H1 (cell line): ENCODE measurements at regions not wholly inside any gene's neighbourhood (a gene's known extent, or its start where the extent isn't known, plus 50 kb on each side); places are given as distances from the start of the nearest gene placed in this dataset.

ENCODE experiments used
- CTCF ChIA-PET: fragments of 300-600 bp; sonication (Branson Sonifier 250); formaldehyde crosslinking; loops from one replicate; lab custom pipeline; 2021; ENCODE audit not compliant: partially characterized antibody; lab: Charles Lee
- POLR2A ChIA-PET: fragments of 300-600 bp; sonication (Branson Sonifier 250); formaldehyde crosslinking; loops from one replicate; lab custom pipeline; 2021; ENCODE audit warnings: inconsistent platforms; ENCODE audit not compliant: partially characterized antibody; lab: Charles Lee
- DNase-seq, 2 experiments: peaks; one replicate each; pipeline versions ENCODE4 v3.0.0 to v3.0.0-alpha.2; 2010 to 2022; ENCODE audit warnings: low spot score in 2 of 2, low read depth in 1 of 2, mixed read lengths in 1 of 2
- FAIRE-seq: peaks from 2 replicates; lab custom pipeline; 2011; peaks lifted over from hg19 to GRCh38; lab: Jason Lieb, UNC
- H2AFZ ChIP-seq: 2 replicates; pipeline ENCODE4 v1.8.1; 2012; ENCODE audit warnings: low read length, inconsistent platforms
- H2AK5ac ChIP-seq: 2 replicates; pipeline ENCODE4 v1.6.1; 2013; ENCODE audit warnings: low read depth, low read length
- H2BK120ac ChIP-seq: replicated peaks from 2 replicates; pipeline ENCODE3; 2013; ENCODE audit warnings: low read depth, low read length, inconsistent platforms
- H2BK12ac ChIP-seq: 2 replicates; pipeline ENCODE4 v1.6.1; 2013; ENCODE audit warnings: low read depth, low read length
- H2BK15ac ChIP-seq: 2 replicates; pipeline ENCODE4 v1.6.1; 2013; ENCODE audit warnings: low read length
- H2BK20ac ChIP-seq: 2 replicates; pipeline ENCODE4 v1.6.1; 2013; ENCODE audit warnings: low read length
- H2BK5ac ChIP-seq: 2 replicates; pipeline ENCODE4 v1.6.1; 2013; ENCODE audit warnings: low read depth, low read length
- H3K14ac ChIP-seq: 2 replicates; pipeline ENCODE4 v1.6.1; 2013; ENCODE audit warnings: inconsistent platforms; ENCODE audit not compliant: insufficient read length
- H3K18ac ChIP-seq: 2 replicates; pipeline ENCODE4 v1.6.1; 2013; ENCODE audit warnings: low read length; ENCODE audit errors: extremely low read depth
- H3K23ac ChIP-seq: 2 replicates; pipeline ENCODE4 v1.6.1; 2013; ENCODE audit warnings: inconsistent platforms; ENCODE audit not compliant: insufficient read length
- H3K23me2 ChIP-seq: 2 replicates; pipeline ENCODE4 v1.6.1; 2013; ENCODE audit warnings: low read depth, low read length
- H3K27ac ChIP-seq: 2 replicates; pipeline ENCODE4 v1.6.1; 2011; ENCODE audit warnings: low read depth, low read length, inconsistent platforms
- H3K27me3 ChIP-seq, 4 experiments: replicated peaks in 1 of 4; 1 replicate in 1 of 4; 2 replicates in 3 of 4; pipeline versions ENCODE4 v1.6.1 to v1.8.1; 2011 to 2013; ENCODE audit warnings: low read length in 3 of 4, mild to moderate bottlenecking in 3 of 4, inconsistent platforms in 2 of 4, mixed read lengths in 2 of 4, moderate library complexity in 1 of 4; ENCODE audit not compliant: control insufficient read depth in 3 of 4, insufficient read depth in 3 of 4; ENCODE audit errors: extremely low read depth in 1 of 4
- H3K36me3 ChIP-seq, 4 experiments: 2 replicates each; pipeline versions ENCODE4 v1.6.1 to v1.8.1; 2011 to 2013; ENCODE audit warnings: mild to moderate bottlenecking in 4 of 4, low read length in 3 of 4, moderate library complexity in 2 of 4, control low read depth in 1 of 4, inconsistent platforms in 1 of 4; ENCODE audit not compliant: insufficient read depth in 4 of 4, control insufficient read depth in 2 of 4
- H3K4ac ChIP-seq: replicated peaks from 2 replicates; pipeline ENCODE3; 2013; ENCODE audit warnings: low read length, low read depth, mixed read lengths, inconsistent platforms; ENCODE audit not compliant: insufficient read length
- H3K4me1 ChIP-seq, 4 experiments: replicated peaks in 1 of 4; 1 replicate in 1 of 4; 2 replicates in 3 of 4; pipeline versions ENCODE4 v1.6.1 to v1.8.1; 2011 to 2013; ENCODE audit warnings: low read length in 3 of 4, inconsistent platforms in 2 of 4, mixed read lengths in 1 of 4; ENCODE audit not compliant: insufficient read depth in 4 of 4, control insufficient read depth in 3 of 4
- H3K4me2 ChIP-seq, 2 experiments: 2 replicates each; pipeline versions ENCODE4 v1.6.1 to v1.8.1; 2011 to 2013; ENCODE audit warnings: low read depth in 2 of 2, low read length in 2 of 2, control low read depth in 1 of 2, inconsistent platforms in 1 of 2, mild to moderate bottlenecking in 1 of 2; ENCODE audit not compliant: insufficient read depth in 1 of 2
- H3K4me3 ChIP-seq, 4 experiments: fragments of 200-600, 300-600 bp in 1 of 4; sonication (generic), shearing (Covaris generic), sonication (Bioruptor Twin) in 1 of 4; 2 replicates each; pipeline versions ENCODE4 v1.5.1 to v1.8.1; 2011 to 2016; ENCODE audit warnings: low read length in 4 of 4, low read depth in 3 of 4, control low read depth in 2 of 4, inconsistent platforms in 2 of 4, mild to moderate bottlenecking in 2 of 4, mixed read lengths in 1 of 4, moderate library complexity in 1 of 4; ENCODE audit not compliant: insufficient read depth in 2 of 4; ENCODE audit errors: extremely low read depth in 1 of 4
- H3K56ac ChIP-seq: replicated peaks from 2 replicates; pipeline ENCODE3; 2013; ENCODE audit warnings: low read depth, mild to moderate bottlenecking, mixed read lengths, low read length, inconsistent platforms; ENCODE audit not compliant: insufficient read length
- H3K79me1 ChIP-seq: 2 replicates; pipeline ENCODE4 v1.6.1; 2013; ENCODE audit warnings: low read depth, low read length, control low read depth
- H3K79me2 ChIP-seq, 2 experiments: 2 replicates each; pipeline versions ENCODE4 v1.6.1 to v1.8.1; 2012 to 2013; ENCODE audit warnings: low read length in 2 of 2, mild to moderate bottlenecking in 2 of 2, inconsistent platforms in 1 of 2; ENCODE audit not compliant: insufficient read depth in 2 of 2, control insufficient read depth in 1 of 2
- H3K9ac ChIP-seq, 4 experiments: replicated peaks in 1 of 4; 1 replicate in 1 of 4; 2 replicates in 3 of 4; pipeline versions ENCODE4 v1.6.1 to v1.8.1; 2011 to 2013; ENCODE audit warnings: low read depth in 3 of 4, low read length in 3 of 4, control low read depth in 2 of 4, mild to moderate bottlenecking in 2 of 4, moderate library complexity in 2 of 4, inconsistent platforms in 1 of 4; ENCODE audit errors: extremely low read depth in 1 of 4
- H3K9me3 ChIP-seq, 2 experiments: 2 replicates each; pipeline versions ENCODE4 v1.6.1 to v1.8.1; 2012 to 2013; ENCODE audit warnings: mild to moderate bottlenecking in 2 of 2, moderate library complexity in 2 of 2, control low read depth in 1 of 2, inconsistent platforms in 1 of 2, low read depth in 1 of 2, low read length in 1 of 2, mixed read lengths in 1 of 2; ENCODE audit not compliant: insufficient read depth in 2 of 2
- H4K20me1 ChIP-seq, 2 experiments: replicated peaks in 1 of 2; 2 replicates each; pipeline versions ENCODE3 to v1.8.1; 2011 to 2013; ENCODE audit warnings: inconsistent platforms in 2 of 2, low read length in 2 of 2, mild to moderate bottlenecking in 1 of 2; ENCODE audit not compliant: insufficient read depth in 2 of 2, control insufficient read depth in 1 of 2
- H4K5ac ChIP-seq: 2 replicates; pipeline ENCODE4 v1.6.1; 2013; ENCODE audit warnings: low read length, low read depth, mixed read lengths, inconsistent platforms; ENCODE audit not compliant: insufficient read length
- H4K8ac ChIP-seq: 2 replicates; pipeline ENCODE4 v1.8.0; 2013; ENCODE audit warnings: mild to moderate bottlenecking, moderate library complexity, low read length, inconsistent platforms; ENCODE audit not compliant: insufficient read depth; ENCODE audit errors: extremely low read depth
- H4K91ac ChIP-seq: replicated peaks from 2 replicates; pipeline ENCODE3; 2013; ENCODE audit warnings: low read length, mixed read lengths, inconsistent platforms; ENCODE audit not compliant: insufficient read length
- TBP ChIP-seq: IDR thresholded peaks from 2 replicates; pipeline ENCODE4 v1.6.1; 2011; ENCODE audit warnings: low read depth, low read length, improper control_type of control experiment
- WGBS, 2 experiments: shearing (Covaris generic) in 1 of 2; methylation state at CpG; one replicate each; pipeline versions ENCODE4 v1.1.6 to v1.1.7; 2013 to 2015; ENCODE audit warnings: low lambda C conversion rate in 2 of 2, mixed read lengths in 2 of 2, inconsistent platforms in 1 of 2, low coverage in 1 of 2, missing lambda C conversion rate in 1 of 2; ENCODE audit not compliant: insufficient replicate concordance in 2 of 2, insufficient coverage in 1 of 2, insufficient read length in 1 of 2; ENCODE audit errors: extremely low coverage in 1 of 2, missing lambda C conversion rate in 1 of 2; 5-methylcytosine and 5-hydroxymethylcytosine counted together
- TF ChIP-seq, protein P1 (sequence below), 3 experiments: IDR thresholded peaks; 1 replicate in 2 of 3; 2 replicates in 1 of 3; pipeline versions ENCODE4 v1.5.1 to v1.6.1; 2011; ENCODE audit warnings: low read length in 3 of 3, mild to moderate bottlenecking in 3 of 3, inconsistent platforms in 2 of 3, low read depth in 1 of 3, moderate library complexity in 1 of 3; ENCODE audit not compliant: insufficient read depth in 1 of 3; ENCODE audit errors: control extremely low read depth in 1 of 3

DNA sequence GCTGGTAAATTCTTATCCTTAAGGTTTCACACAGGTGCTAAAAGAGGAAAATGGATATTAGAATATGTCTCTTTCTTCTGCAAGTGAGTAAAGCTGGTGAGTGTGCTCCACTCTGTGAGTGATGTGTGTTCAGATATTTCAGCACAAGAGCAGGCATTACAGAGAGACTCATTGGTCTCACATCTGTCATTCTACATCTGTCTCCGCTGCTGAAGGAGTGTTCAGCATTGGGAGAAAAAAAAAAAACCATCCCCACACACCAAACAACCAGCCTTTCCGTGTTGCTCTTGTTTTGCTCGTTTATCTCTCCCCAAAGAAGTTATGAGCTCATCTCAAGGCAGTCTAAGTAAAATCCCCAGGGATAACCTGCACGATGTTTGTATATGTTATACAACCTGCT, 283.9 kb upstream of the SPHKAP start:
- FAIRE-seq (no peak), DNase-seq (no peak)
- Histone ChIP-seq H2AK5ac (no peak overlapping the region), H3K4ac (no peak overlapping the region), H2BK15ac (no peak overlapping the region), H3K27me3 (no peaks in the 10 kb centered on the region), H3K23me2 (no peaks in the 10 kb centered on the region), H3K79me1 (no peaks in the 10 kb centered on the region), H2BK120ac (no peak overlapping the region), H4K20me1 (no peaks in the 10 kb centered on the region), H3K4me1 (no peaks in the 10 kb centered on the region; a peak in 1 of 7 replicates), H2BK5ac (no peak overlapping the region), H3K36me3 (no peaks in the 10 kb centered on the region), H4K91ac (no peak overlapping the region), H4K8ac (no peak overlapping the region), H3K9me3 (peaks cover 0 to 4% of the 10 kb centered on the region in 2 experiments; a peak in 1 of 4 replicates), H3K79me2 (no peaks in the 10 kb centered on the region), H3K9ac (no peak overlapping the region), H3K4me2 (no peak overlapping the region), H3K14ac (no peak overlapping the region), H3K27ac (no peak overlapping the region), H3K18ac (no peak overlapping the region), H2BK20ac (no peak overlapping the region), H2AFZ (no peak overlapping the region), H3K23ac (no peak overlapping the region), H4K5ac (no peak overlapping the region), H3K56ac (no peak overlapping the region), H2BK12ac (no peak overlapping the region), H3K4me3 (no peak overlapping the region)
- POLR2A ChIA-PET = no interaction called here
- TF ChIP-seq TBP = no peak
- TF ChIP-seq, protein P1, sequence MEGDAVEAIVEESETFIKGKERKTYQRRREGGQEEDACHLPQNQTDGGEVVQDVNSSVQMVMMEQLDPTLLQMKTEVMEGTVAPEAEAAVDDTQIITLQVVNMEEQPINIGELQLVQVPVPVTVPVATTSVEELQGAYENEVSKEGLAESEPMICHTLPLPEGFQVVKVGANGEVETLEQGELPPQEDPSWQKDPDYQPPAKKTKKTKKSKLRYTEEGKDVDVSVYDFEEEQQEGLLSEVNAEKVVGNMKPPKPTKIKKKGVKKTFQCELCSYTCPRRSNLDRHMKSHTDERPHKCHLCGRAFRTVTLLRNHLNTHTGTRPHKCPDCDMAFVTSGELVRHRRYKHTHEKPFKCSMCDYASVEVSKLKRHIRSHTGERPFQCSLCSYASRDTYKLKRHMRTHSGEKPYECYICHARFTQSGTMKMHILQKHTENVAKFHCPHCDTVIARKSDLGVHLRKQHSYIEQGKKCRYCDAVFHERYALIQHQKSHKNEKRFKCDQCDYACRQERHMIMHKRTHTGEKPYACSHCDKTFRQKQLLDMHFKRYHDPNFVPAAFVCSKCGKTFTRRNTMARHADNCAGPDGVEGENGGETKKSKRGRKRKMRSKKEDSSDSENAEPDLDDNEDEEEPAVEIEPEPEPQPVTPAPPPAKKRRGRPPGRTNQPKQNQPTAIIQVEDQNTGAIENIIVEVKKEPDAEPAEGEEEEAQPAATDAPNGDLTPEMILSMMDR (IDR thresholded peaks at IDR 0.05; ENCODE audit: control extremely low read depth in 1 of 3, insufficient read depth in 1 of 3, low read depth in 1 of 3, low read length in 3 of 3) = no peak
- CTCF ChIA-PET = interaction anchor here (1.1 kb wide), 1 partner anchor 160 kb away, joined by 5 read pairs; no protein-coding TSS in a partner anchor
- 91% methylated on average over 4 of the region's 4 CpGs; no CpG with 5 or more reads in 1 of the 2 experiments for whole genome bisulfite sequencing, 2 experiments
